ENCODE measurements at regions not wholly inside any gene's neighbourhood (a gene's known extent, or its start where the extent isn't known, plus 50 kb on each side); places are given as distances from the start of the nearest gene placed in this dataset.

GRCh38 chr1:5399771-5400170 is 592.5 kb downstream of the NPHP4 start:
- POLR2A ChIA-PET = no interaction called here
- CTCF ChIA-PET = no interaction called here
- DNase-seq (ENCODE audit: extremely low spot score) = no peak
- no peak for TF ChIP-seq FOXM1 (IDR thresholded peaks at IDR 0.05; ENCODE audit: borderline replicate concordance)
- TF ChIP-seq ZNF384 (IDR thresholded peaks at IDR 0.05) = no peak
- no peak for TF ChIP-seq FOXA1 (IDR thresholded peaks at IDR 0.05)
- TF ChIP-seq L3MBTL2 (conservative IDR thresholded peaks at IDR 0.05) = no peak
- TF ChIP-seq TARDBP (IDR thresholded peaks at IDR 0.05) = no peak
- TF ChIP-seq NFRKB (IDR thresholded peaks at IDR 0.05) = no peak
- TF ChIP-seq LEF1 (IDR thresholded peaks at IDR 0.05; ENCODE audit: borderline replicate concordance) = no peak
- no peak for TF ChIP-seq BHLHE40 (IDR thresholded peaks at IDR 0.05; ENCODE audit: borderline replicate concordance)
- no peak for TF ChIP-seq PKNOX1 (IDR thresholded peaks at IDR 0.05)
- no peak for TF ChIP-seq SUZ12 (IDR thresholded peaks at IDR 0.05)
- TF ChIP-seq ELF4 (IDR thresholded peaks at IDR 0.05) = no peak
- TF ChIP-seq ARNT (IDR thresholded peaks at IDR 0.05) = no peak
- TF ChIP-seq FOXK2 (IDR thresholded peaks at IDR 0.05) = no peak
- no peak for TF ChIP-seq SP1 (IDR thresholded peaks at IDR 0.05)
- TF ChIP-seq CTBP1 (IDR thresholded peaks at IDR 0.05; ENCODE audit: borderline replicate concordance) = no peak
- TF ChIP-seq HDGF (IDR thresholded peaks at IDR 0.05; ENCODE audit: borderline replicate concordance) = no peak

- no peak for TF ChIP-seq FOXA1 (IDR thresholded peaks at IDR 0.05)
- TF ChIP-seq SUZ12 (IDR thresholded peaks at IDR 0.05) = no peak
- TF ChIP-seq NFRKB (IDR thresholded peaks at IDR 0.05) = no peak
- TF ChIP-seq TARDBP (IDR thresholded peaks at IDR 0.05) = no peak
- TF ChIP-seq CTBP1 (IDR thresholded peaks at IDR 0.05; ENCODE audit: borderline replicate concordance) = no peak
- no peak for TF ChIP-seq SP1 (IDR thresholded peaks at IDR 0.05)
- TF ChIP-seq FOXK2 (IDR thresholded peaks at IDR 0.05) = no peak
- no peak for TF ChIP-seq LEF1 (IDR thresholded peaks at IDR 0.05; ENCODE audit: borderline replicate concordance)
- no peak for TF ChIP-seq ARNT (IDR thresholded peaks at IDR 0.05)
- no peak for TF ChIP-seq ELF4 (IDR thresholded peaks at IDR 0.05)
- no peak for TF ChIP-seq L3MBTL2 (conservative IDR thresholded peaks at IDR 0.05)
- TF ChIP-seq BHLHE40 (IDR thresholded peaks at IDR 0.05; ENCODE audit: borderline replicate concordance) = no peak
- ChIA-PET POLR2A (no interaction called here), CTCF (no interaction called here)
- no peak for DNase-seq (ENCODE audit: extremely low spot score)
Observed at GRCh38 chr1:5396593-5396992, 595.6 kb downstream of the NPHP4 start.

GRCh38 chr1:5394111-5394510 is 598.1 kb downstream of the NPHP4 start:
- ChIA-PET CTCF (no interaction called here), POLR2A (no interaction called here)
- DNase-seq (ENCODE audit: extremely low spot score) = no peak
- TF ChIP-seq CTBP1 (IDR thresholded peaks at IDR 0.05; ENCODE audit: borderline replicate concordance) = no peak
- TF ChIP-seq ARNT (IDR thresholded peaks at IDR 0.05) = no peak
- TF ChIP-seq L3MBTL2 (conservative IDR thresholded peaks at IDR 0.05) = no peak
- TF ChIP-seq SUZ12 (IDR thresholded peaks at IDR 0.05) = no peak
- TF ChIP-seq FOXA1 (IDR thresholded peaks at IDR 0.05) = no peak
- no peak for TF ChIP-seq FOXK2 (IDR thresholded peaks at IDR 0.05)
- TF ChIP-seq ELF4 (IDR thresholded peaks at IDR 0.05) = no peak
- TF ChIP-seq TARDBP (IDR thresholded peaks at IDR 0.05) = no peak
- TF ChIP-seq BHLHE40 (IDR thresholded peaks at IDR 0.05; ENCODE audit: borderline replicate concordance) = no peak
- no peak for TF ChIP-seq NFRKB (IDR thresholded peaks at IDR 0.05)
- TF ChIP-seq HDGF (IDR thresholded peaks at IDR 0.05; ENCODE audit: borderline replicate concordance) = no peak
- no peak for TF ChIP-seq LEF1 (IDR thresholded peaks at IDR 0.05; ENCODE audit: borderline replicate concordance)
- no peak for TF ChIP-seq FOXM1 (IDR thresholded peaks at IDR 0.05; ENCODE audit: borderline replicate concordance)

GRCh38 chr1:5393603-5394002 is 598.6 kb downstream of the NPHP4 start:
- ChIA-PET CTCF (no interaction called here), POLR2A (no interaction called here)
- no peak for DNase-seq (ENCODE audit: extremely low spot score)
- TF ChIP-seq ELF4 (IDR thresholded peaks at IDR 0.05) (no peak), BHLHE40 (IDR thresholded peaks at IDR 0.05; ENCODE audit: borderline replicate concordance) (no peak), HDGF (IDR thresholded peaks at IDR 0.05; ENCODE audit: borderline replicate concordance) (no peak), L3MBTL2 (conservative IDR thresholded peaks at IDR 0.05) (no peak), CTBP1 (IDR thresholded peaks at IDR 0.05; ENCODE audit: borderline replicate concordance) (no peak), FOXA1 (IDR thresholded peaks at IDR 0.05) (no peak), SUZ12 (IDR thresholded peaks at IDR 0.05) (no peak), SP1 (IDR thresholded peaks at IDR 0.05) (no peak), NFRKB (IDR thresholded peaks at IDR 0.05) (no peak), FOXK2 (IDR thresholded peaks at IDR 0.05) (no peak), TARDBP (IDR thresholded peaks at IDR 0.05) (no peak), ARNT (IDR thresholded peaks at IDR 0.05) (no peak), LEF1 (IDR thresholded peaks at IDR 0.05; ENCODE audit: borderline replicate concordance) (no peak), FOXM1 (IDR thresholded peaks at IDR 0.05; ENCODE audit: borderline replicate concordance) (no peak)

GRCh38 chr1:5393146-5393545 is 599.1 kb downstream of the NPHP4 start:
- TF ChIP-seq ARNT (IDR thresholded peaks at IDR 0.05) = no peak
- TF ChIP-seq LEF1 (IDR thresholded peaks at IDR 0.05; ENCODE audit: borderline replicate concordance) = no peak
- TF ChIP-seq SP1 (IDR thresholded peaks at IDR 0.05) = no peak
- TF ChIP-seq TARDBP (IDR thresholded peaks at IDR 0.05) = no peak
- TF ChIP-seq FOXK2 (IDR thresholded peaks at IDR 0.05) = no peak
- no peak for TF ChIP-seq NFRKB (IDR thresholded peaks at IDR 0.05)
- TF ChIP-seq FOXA1 (IDR thresholded peaks at IDR 0.05) = no peak
- no peak for TF ChIP-seq PKNOX1 (IDR thresholded peaks at IDR 0.05)
- no peak for TF ChIP-seq SUZ12 (IDR thresholded peaks at IDR 0.05)
- no peak for TF ChIP-seq FOXM1 (IDR thresholded peaks at IDR 0.05; ENCODE audit: borderline replicate concordance)
- TF ChIP-seq HDGF (IDR thresholded peaks at IDR 0.05; ENCODE audit: borderline replicate concordance) = no peak
- no peak for TF ChIP-seq ZNF384 (IDR thresholded peaks at IDR 0.05)
- TF ChIP-seq L3MBTL2 (conservative IDR thresholded peaks at IDR 0.05) = no peak
- POLR2A ChIA-PET = no interaction called here
- DNase-seq (ENCODE audit: extremely low spot score) = no peak
- CTCF ChIA-PET = no interaction called here

GRCh38 chr1:5391725-5392124 is 600.5 kb downstream of the NPHP4 start:
- CTCF ChIA-PET = no interaction called here
- no peak for TF ChIP-seq FOXA1 (IDR thresholded peaks at IDR 0.05)
- no peak for TF ChIP-seq FOXM1 (IDR thresholded peaks at IDR 0.05; ENCODE audit: borderline replicate concordance)
- TF ChIP-seq CTBP1 (IDR thresholded peaks at IDR 0.05; ENCODE audit: borderline replicate concordance) = no peak
- TF ChIP-seq SUZ12 (IDR thresholded peaks at IDR 0.05) = no peak
- no peak for TF ChIP-seq BHLHE40 (IDR thresholded peaks at IDR 0.05; ENCODE audit: borderline replicate concordance)
- no peak for TF ChIP-seq L3MBTL2 (conservative IDR thresholded peaks at IDR 0.05)
- no peak for TF ChIP-seq SP1 (IDR thresholded peaks at IDR 0.05)
- no peak for TF ChIP-seq NFRKB (IDR thresholded peaks at IDR 0.05)
- no peak for TF ChIP-seq HDGF (IDR thresholded peaks at IDR 0.05; ENCODE audit: borderline replicate concordance)
- no peak for TF ChIP-seq ARNT (IDR thresholded peaks at IDR 0.05)
- no peak for TF ChIP-seq ZNF384 (IDR thresholded peaks at IDR 0.05)
- no peak for TF ChIP-seq ELF4 (IDR thresholded peaks at IDR 0.05)
- no peak for TF ChIP-seq TARDBP (IDR thresholded peaks at IDR 0.05)
- TF ChIP-seq FOXK2 (IDR thresholded peaks at IDR 0.05) = no peak
- no peak for TF ChIP-seq PKNOX1 (IDR thresholded peaks at IDR 0.05)
- TF ChIP-seq LEF1 (IDR thresholded peaks at IDR 0.05; ENCODE audit: borderline replicate concordance) = no peak
- no peak for DNase-seq (ENCODE audit: extremely low spot score)
- POLR2A ChIA-PET = no interaction called here

Data from HEK293T (cell line).